KMS-11 (cell line): ENCODE measurements at regions not wholly inside any gene's neighbourhood (a gene's known extent, or its start where the extent isn't known, plus 50 kb on each side); places are given as distances from the start of the nearest gene placed in this dataset.

ENCODE experiments used
- H2AFZ ChIP-seq: fragments of 200-600 bp; sonication (generic); 2 replicates; pipeline ENCODE4 v1.6.1; 2016; ENCODE audit warnings: antibody characterized with exemption, mixed run types, low read depth
- H3K27ac ChIP-seq: fragments of 200-600 bp; sonication (generic); 2 replicates; pipeline ENCODE4 v1.6.1; 2016; ENCODE audit warnings: mild to moderate bottlenecking, mixed run types
- H3K27me3 ChIP-seq: fragments of 200-600 bp; sonication (generic); 2 replicates; pipeline ENCODE4 v1.6.1; 2017; ENCODE audit warnings: mild to moderate bottlenecking, low read depth, mixed run types, moderate library complexity; ENCODE audit not compliant: insufficient read depth
- H3K36me3 ChIP-seq: fragments of 200-600 bp; sonication (generic); 2 replicates; pipeline ENCODE4 v1.6.1; 2017; ENCODE audit warnings: mild to moderate bottlenecking, mixed run types; ENCODE audit not compliant: insufficient read depth
- H3K4me1 ChIP-seq: fragments of 200-600 bp; sonication (generic); 2 replicates; pipeline ENCODE4 v1.6.1; 2016; ENCODE audit warnings: mild to moderate bottlenecking, low read depth, mixed run types; ENCODE audit not compliant: poor library complexity, severe bottlenecking
- H3K4me2 ChIP-seq: fragments of 200-600 bp; sonication (generic); 2 replicates; pipeline ENCODE4 v1.7.0; 2016; ENCODE audit warnings: mild to moderate bottlenecking, mixed run types
- H3K4me3 ChIP-seq: fragments of 200-600 bp; sonication (generic); IDR thresholded peaks from 2 replicates; pipeline ENCODE4 v1.6.1; 2017; ENCODE audit warnings: low read depth, low read length, mixed read lengths; ENCODE audit not compliant: insufficient read depth
- H3K79me2 ChIP-seq: fragments of 200-600 bp; sonication (generic); 2 replicates; pipeline ENCODE4 v1.6.1; 2016; ENCODE audit warnings: low read depth, mixed run types; ENCODE audit not compliant: insufficient read depth
- H3K9ac ChIP-seq: fragments of 200-600 bp; sonication (generic); 2 replicates; pipeline ENCODE4 v1.6.1; 2016; ENCODE audit warnings: mild to moderate bottlenecking, mixed run types
- H4K20me1 ChIP-seq: fragments of 200-600 bp; sonication (generic); 2 replicates; pipeline ENCODE4 v1.6.1; 2016; ENCODE audit warnings: mild to moderate bottlenecking, mixed run types; ENCODE audit not compliant: insufficient read depth
- CTCF ChIP-seq: fragments of 200-600 bp; sonication (generic); conservative IDR thresholded peaks from 2 replicates; pipeline ENCODE4 v1.6.1; 2017; ENCODE audit warnings: low read depth, mild to moderate bottlenecking, antibody characterized with exemption, low read length, moderate library complexity, mixed read lengths

GRCh38 chr7:33727315-33727714 lies 178.0 kb upstream of the BMPER start:
- Histone ChIP-seq H3K79me2 (no peaks in the 10 kb centered on the region), H3K27me3 (no peaks in the 10 kb centered on the region), H3K4me3 (no peak overlapping the region), H3K27ac (no peak overlapping the region), H3K36me3 (no peaks in the 10 kb centered on the region), H3K4me1 (no peaks in the 10 kb centered on the region), H2AFZ (no peak overlapping the region), H4K20me1 (no peaks in the 10 kb centered on the region), H3K4me2 (no peak overlapping the region), H3K9ac (no peak overlapping the region)
- no peak for TF ChIP-seq CTCF

GRCh38 chr7:33728873-33729551 lies 176.3 kb upstream of the BMPER start:
- Histone ChIP-seq H3K27me3 (no peaks in the 10 kb centered on the region), H3K4me2 (no peak overlapping the region), H3K9ac (no peak overlapping the region), H3K4me1 (no peaks in the 10 kb centered on the region), H3K4me3 (no peak overlapping the region), H3K36me3 (no peaks in the 10 kb centered on the region), H3K79me2 (no peaks in the 10 kb centered on the region), H2AFZ (no peak overlapping the region), H3K27ac (no peak overlapping the region), H4K20me1 (no peaks in the 10 kb centered on the region)
- TF ChIP-seq CTCF, result no peak

- Histone ChIP-seq H3K4me3 (no peak overlapping the region), H3K9ac (no peak overlapping the region), H4K20me1 (no peaks in the 10 kb centered on the region), H3K27me3 (no peaks in the 10 kb centered on the region), H3K4me2 (no peak overlapping the region), H3K79me2 (no peaks in the 10 kb centered on the region), H3K36me3 (no peaks in the 10 kb centered on the region), H2AFZ (no peak overlapping the region), H3K27ac (no peak overlapping the region), H3K4me1 (no peaks in the 10 kb centered on the region)
- TF ChIP-seq CTCF, result no peak
These were observed 175.6 kb upstream of the BMPER start for GRCh38 chr7:33729726-33730125.

- no peaks in the 10 kb centered on the region for H3K27me3 ChIP-seq
- H3K4me2 ChIP-seq, result no peak overlapping the region
- no peaks in the 10 kb centered on the region for H4K20me1 ChIP-seq
- H3K79me2 ChIP-seq, result no peaks in the 10 kb centered on the region
- H3K27ac ChIP-seq, result no peak overlapping the region
- no peak overlapping the region for H2AFZ ChIP-seq
- no peak for TF ChIP-seq CTCF
- H3K36me3 ChIP-seq, result no peaks in the 10 kb centered on the region
- no peak overlapping the region for H3K4me3 ChIP-seq
- no peaks in the 10 kb centered on the region for H3K4me1 ChIP-seq
- no peak overlapping the region for H3K9ac ChIP-seq
These were observed 174.4 kb upstream of the BMPER start for GRCh38 chr7:33730958-33731357.
